PC-3 (cell line): ENCODE measurements at regions not wholly inside any gene's neighbourhood (a gene's known extent, or its start where the extent isn't known, plus 50 kb on each side); places are given as distances from the start of the nearest gene placed in this dataset.

Experiments
- ATAC-seq: fragments of 200-7000 bp; cut with Tn5 transposase; 2 replicates; pipeline ENCODE4 v1.9.1; 2020; ENCODE audit warnings: mild to moderate bottlenecking, moderate library complexity
- BruUV-seq: library from RNA; stranded (reverse); fragments of 400-500 nt; replicated peaks from 2 replicates; lab custom pipeline; 2021; lab: Mats Ljungman, UMichigan
- CTCF ChIA-PET: fragments of 300-600 bp; sonication (Branson Sonifier 250); formaldehyde crosslinking; loops from one replicate; lab custom pipeline; 2022; ENCODE audit warnings: antibody characterized with exemption; lab: Charles Lee
- POLR2A ChIA-PET: fragments of 300-600 bp; sonication (Branson Sonifier 250); formaldehyde crosslinking; loops from one replicate; lab custom pipeline; 2022; ENCODE audit warnings: antibody characterized with exemption; ENCODE audit not compliant: unreplicated experiment; lab: Charles Lee
- DNase-seq: peaks from one replicate; pipeline ENCODE4 v3.0.0-alpha.2; 2015
- H2AFZ ChIP-seq: fragments of 300-600 bp; sonication (generic); 2 replicates; pipeline ENCODE4 v1.6.0; 2016; ENCODE audit warnings: antibody characterized with exemption, low read length
- H3F3A ChIP-seq: fragments of 300-600 bp; sonication (generic); one replicate; pipeline ENCODE4 v1.6.0; 2017; ENCODE audit warnings: antibody characterized with exemption, low read length, control low read depth, mild to moderate bottlenecking; ENCODE audit not compliant: unreplicated experiment
- H3K27ac ChIP-seq: fragments of 300-600 bp; sonication (generic); 2 replicates; pipeline ENCODE4 v1.5.1; 2016; ENCODE audit warnings: mild to moderate bottlenecking, low read length
- H3K27me3 ChIP-seq: fragments of 300-600 bp; sonication (generic); 2 replicates; pipeline ENCODE4 v1.6.1; 2016; ENCODE audit warnings: low read length, mixed read lengths
- H3K36me3 ChIP-seq: fragments of 300-600 bp; sonication (generic); 2 replicates; pipeline ENCODE4 v1.6.1; 2016; ENCODE audit warnings: low read depth, mixed run types, low read length, mixed read lengths
- H3K4me1 ChIP-seq: fragments of 300-600 bp; sonication (generic); 2 replicates; pipeline ENCODE4 v1.5.1; 2016; ENCODE audit warnings: low read length; ENCODE audit not compliant: insufficient read depth
- H3K4me2 ChIP-seq: fragments of 300-600 bp; sonication (generic); 2 replicates; pipeline ENCODE4 v1.6.0; 2016; ENCODE audit warnings: low read length
- H3K4me3 ChIP-seq: fragments of 300-600 bp; sonication (generic); 2 replicates; pipeline ENCODE4 v1.5.1; 2016; ENCODE audit warnings: mild to moderate bottlenecking, low read length, mixed read lengths
- H3K79me2 ChIP-seq: fragments of 300-600 bp; sonication (generic); 2 replicates; pipeline ENCODE4 v1.6.1; 2017; ENCODE audit warnings: low read length, mixed read lengths
- H3K9ac ChIP-seq: fragments of 300-600 bp; sonication (generic); 2 replicates; pipeline ENCODE4 v1.6.0; 2016; ENCODE audit warnings: mild to moderate bottlenecking, low read length
- H3K9me2 ChIP-seq: fragments of 300-600 bp; sonication (generic); replicated peaks from 2 replicates; pipeline ENCODE4 v1.6.1; 2016; ENCODE audit warnings: mixed run types, low read length, mixed read lengths
- H3K9me3 ChIP-seq: fragments of 300-600 bp; sonication (generic); 2 replicates; pipeline ENCODE4 v1.6.1; 2016; ENCODE audit warnings: low read length, mixed read lengths
- H4K20me1 ChIP-seq: fragments of 300-600 bp; sonication (generic); 2 replicates; pipeline ENCODE4 v1.6.1; 2016; ENCODE audit warnings: low read length, mixed read lengths
- EZH2 ChIP-seq: fragments of 300-600 bp; sonication (generic); IDR thresholded peaks from one replicate; pipeline ENCODE4 v1.6.1; 2017; ENCODE audit warnings: antibody characterized with exemption, mild to moderate bottlenecking, low read length; ENCODE audit not compliant: unreplicated experiment
- EZH2phosphoT487 ChIP-seq: fragments of 300-600 bp; sonication (generic); IDR thresholded peaks from 2 replicates; pipeline ENCODE4 v1.6.1; 2018; ENCODE audit warnings: mild to moderate bottlenecking, antibody characterized with exemption, low read length, borderline replicate concordance
- intact Hi-C: fragments of 100-400 bp; cut with micrococcal nuclease; formaldehyde crosslinking; loops from 2 replicates; pipeline ENCODE4 v1.9.0; 2023
- TF ChIP-seq, protein P1 (sequence below): fragments of 300-600 bp; sonication (generic); conservative IDR thresholded peaks from 2 replicates; pipeline ENCODE4 v1.5.1; 2017; ENCODE audit warnings: antibody characterized with exemption, low read depth, mild to moderate bottlenecking, low read length

DNA sequence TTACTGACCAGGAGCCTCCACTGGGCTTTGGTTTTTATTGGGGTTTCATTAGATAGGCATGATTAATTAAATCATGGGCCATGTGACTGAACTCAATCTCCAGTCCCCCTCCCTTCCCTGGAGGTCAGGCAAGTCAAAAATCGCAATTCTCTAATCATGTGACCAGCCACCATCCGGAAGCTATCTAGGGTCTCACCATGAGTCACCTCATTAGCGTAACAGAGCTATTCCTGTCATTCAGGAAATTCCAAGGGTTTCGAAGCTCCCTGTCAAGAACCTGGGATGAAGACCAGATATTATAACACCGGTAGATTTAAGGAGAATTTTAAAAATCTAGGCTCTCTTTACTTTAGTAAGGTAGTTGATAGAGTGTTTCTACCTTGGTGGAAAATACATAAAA is 180.3 kb upstream of the TCF4 start:
- H3K27ac ChIP-seq, result no peak overlapping the region
- intact Hi-C loops, result loop anchor here (10.0 kb wide), 1 partner anchor 527 kb away; no protein-coding TSS in a partner anchor
- no peak for ATAC-seq
- H4K20me1 ChIP-seq, result no peaks in the 10 kb centered on the region
- no peak overlapping the region for H3K4me3 ChIP-seq
- H2AFZ ChIP-seq, result no peak overlapping the region
- CTCF ChIA-PET, result interaction anchor here (0.8 kb wide), 1 partner anchor 14 kb away, joined by 3 read pairs; no protein-coding TSS in a partner anchor
- H3K79me2 ChIP-seq, result no peaks in the 10 kb centered on the region
- POLR2A ChIA-PET, result no interaction called here
- no peak overlapping the region for H3K4me2 ChIP-seq
- no TSS peak for BruUV-seq
- no peaks in the 10 kb centered on the region for H3K9me3 ChIP-seq
- no peak for DNase-seq
- peaks cover 16% of the 10 kb centered on the region for H3K4me1 ChIP-seq
- no peaks in the 10 kb centered on the region for H3K27me3 ChIP-seq
- TF ChIP-seq EZH2phosphoT487 (no peak), EZH2 (no peak)
- TF ChIP-seq, protein P1, sequence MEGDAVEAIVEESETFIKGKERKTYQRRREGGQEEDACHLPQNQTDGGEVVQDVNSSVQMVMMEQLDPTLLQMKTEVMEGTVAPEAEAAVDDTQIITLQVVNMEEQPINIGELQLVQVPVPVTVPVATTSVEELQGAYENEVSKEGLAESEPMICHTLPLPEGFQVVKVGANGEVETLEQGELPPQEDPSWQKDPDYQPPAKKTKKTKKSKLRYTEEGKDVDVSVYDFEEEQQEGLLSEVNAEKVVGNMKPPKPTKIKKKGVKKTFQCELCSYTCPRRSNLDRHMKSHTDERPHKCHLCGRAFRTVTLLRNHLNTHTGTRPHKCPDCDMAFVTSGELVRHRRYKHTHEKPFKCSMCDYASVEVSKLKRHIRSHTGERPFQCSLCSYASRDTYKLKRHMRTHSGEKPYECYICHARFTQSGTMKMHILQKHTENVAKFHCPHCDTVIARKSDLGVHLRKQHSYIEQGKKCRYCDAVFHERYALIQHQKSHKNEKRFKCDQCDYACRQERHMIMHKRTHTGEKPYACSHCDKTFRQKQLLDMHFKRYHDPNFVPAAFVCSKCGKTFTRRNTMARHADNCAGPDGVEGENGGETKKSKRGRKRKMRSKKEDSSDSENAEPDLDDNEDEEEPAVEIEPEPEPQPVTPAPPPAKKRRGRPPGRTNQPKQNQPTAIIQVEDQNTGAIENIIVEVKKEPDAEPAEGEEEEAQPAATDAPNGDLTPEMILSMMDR, result no peak
- no peaks in the 10 kb centered on the region for H3F3A ChIP-seq
- no peaks in the 10 kb centered on the region for H3K36me3 ChIP-seq
- no peak overlapping the region for H3K9ac ChIP-seq
- no peaks in the 10 kb centered on the region for H3K9me2 ChIP-seq

DNA sequence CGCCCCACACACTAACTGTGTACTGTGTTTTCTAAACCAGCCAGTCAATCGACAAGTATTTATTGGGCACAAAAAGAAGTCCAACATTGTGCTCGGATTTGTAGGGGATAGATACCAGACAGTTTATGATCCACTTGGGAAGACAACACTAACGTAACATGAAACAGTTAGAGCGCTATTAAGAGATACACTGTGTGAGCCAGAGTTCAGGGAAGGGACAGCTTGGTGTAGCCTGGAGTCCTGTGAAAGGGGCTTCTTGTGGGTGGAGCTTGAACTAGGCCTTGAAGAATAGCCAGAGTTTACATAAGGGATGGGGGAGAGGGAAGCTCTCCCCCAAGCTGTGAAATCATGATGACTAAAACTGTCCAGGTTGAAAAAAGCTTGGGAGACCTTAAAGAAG is 176.4 kb upstream of the TCF4 start:
- Histone ChIP-seq H3K4me2 (0 out of 2 replicates have a peak overlapping the region, but pooled peaks have one; percentile 55), H3F3A (peaks cover 4% of the 10 kb centered on the region), H4K20me1 (no peaks in the 10 kb centered on the region), H3K27me3 (no peaks in the 10 kb centered on the region), H3K4me3 (no peak overlapping the region), H2AFZ (no peak overlapping the region), H3K27ac (no peak overlapping the region), H3K36me3 (no peaks in the 10 kb centered on the region), H3K9ac (no peak overlapping the region), H3K9me2 (no peaks in the 10 kb centered on the region), H3K9me3 (no peaks in the 10 kb centered on the region), H3K79me2 (no peaks in the 10 kb centered on the region), H3K4me1 (peaks cover 41% of the 10 kb centered on the region)
- DNase-seq (no peak), ATAC-seq (no peak)
- intact Hi-C loops, result loop anchor here (5.0 to 10.0 kb wide), 2 partner anchors 177 to 530 kb away; partner anchors contain the start of gene TCF4
- no TSS peak for BruUV-seq
- TF ChIP-seq, protein P1, result no peak
- TF ChIP-seq EZH2 (no peak), EZH2phosphoT487 (no peak)
- ChIA-PET CTCF (no interaction called here), POLR2A (no interaction called here)

DNA sequence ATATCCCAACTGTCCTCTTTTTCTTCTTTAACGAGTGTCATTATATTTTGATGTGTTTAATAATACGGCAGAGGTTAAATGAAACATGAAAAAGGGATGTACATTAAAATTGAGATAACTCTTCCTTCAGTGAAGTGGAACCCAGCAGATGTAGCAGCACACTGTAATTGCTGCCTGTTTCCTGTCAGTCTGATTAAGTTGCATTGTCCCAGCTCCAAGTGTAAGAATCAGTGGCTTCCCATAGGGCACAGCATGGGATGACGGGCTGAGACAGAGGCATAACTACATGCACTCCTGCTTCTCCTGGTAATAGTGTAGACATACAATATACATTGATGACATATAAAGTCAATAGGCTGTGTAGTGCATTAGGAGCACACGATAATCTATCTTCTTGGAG is 175.8 kb upstream of the TCF4 start:
- peaks cover 4% of the 10 kb centered on the region for H3F3A ChIP-seq
- POLR2A ChIA-PET, result interaction anchor here (0.6 to 0.7 kb wide), 3 partner anchors 10 to 936 kb away, joined by 3 to 4 read pairs (median 4); partner anchors contain the start of gene RAB27B
- intact Hi-C loops, result loop anchor here (5.0 to 10.0 kb wide), 2 partner anchors 177 to 531 kb away; partner anchors contain the start of gene TCF4
- no peak overlapping the region for H2AFZ ChIP-seq
- peaks cover 41% of the 10 kb centered on the region for H3K4me1 ChIP-seq
- H3K4me3 ChIP-seq, result no peak overlapping the region
- no peaks in the 10 kb centered on the region for H3K36me3 ChIP-seq
- no TSS peak for BruUV-seq
- peak overlapping the region; percentile 40 for H3K27ac ChIP-seq
- H3K79me2 ChIP-seq, result no peaks in the 10 kb centered on the region
- H3K27me3 ChIP-seq, result no peaks in the 10 kb centered on the region
- peak; percentile 34 for ATAC-seq
- H4K20me1 ChIP-seq, result no peaks in the 10 kb centered on the region
- TF ChIP-seq EZH2phosphoT487, result no peak
- TF ChIP-seq, protein P1, result no peak
- no peak for TF ChIP-seq EZH2
- no peak overlapping the region for H3K9ac ChIP-seq
- peak overlapping the region; percentile 55 for H3K4me2 ChIP-seq
- H3K9me2 ChIP-seq, result no peaks in the 10 kb centered on the region
- CTCF ChIA-PET, result interaction anchor here (1.4 kb wide), 1 partner anchor 18 kb away, joined by 4 read pairs; no protein-coding TSS in a partner anchor
- no peaks in the 10 kb centered on the region for H3K9me3 ChIP-seq
- no peak for DNase-seq
